ENCODE measurements at regions not wholly inside any gene's neighbourhood (a gene's known extent, or its start where the extent isn't known, plus 50 kb on each side); places are given as distances from the start of the nearest gene placed in this dataset.

DNA sequence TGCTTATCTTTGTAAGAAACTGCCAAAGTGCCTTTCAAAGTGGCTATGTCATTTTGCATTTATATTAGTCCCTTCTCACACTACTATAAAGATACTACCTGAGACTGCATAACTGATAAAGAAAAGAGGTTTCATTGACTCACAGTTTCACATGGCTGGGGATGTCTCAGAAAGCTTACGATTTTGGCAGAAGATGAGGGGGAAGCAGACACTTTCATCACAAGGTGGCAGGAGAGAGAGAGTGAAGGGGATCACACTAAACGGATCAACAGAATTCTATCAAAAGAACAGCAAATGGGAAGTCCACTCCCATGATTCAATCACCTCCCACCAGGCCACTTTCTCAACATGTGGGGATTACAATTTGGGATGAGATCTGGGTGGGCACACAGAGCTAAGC is 1352.0 kb upstream of the B3GALT2 start:
- DNase-seq (ENCODE audit: low read depth in 2 of 2) = no peak

DNA sequence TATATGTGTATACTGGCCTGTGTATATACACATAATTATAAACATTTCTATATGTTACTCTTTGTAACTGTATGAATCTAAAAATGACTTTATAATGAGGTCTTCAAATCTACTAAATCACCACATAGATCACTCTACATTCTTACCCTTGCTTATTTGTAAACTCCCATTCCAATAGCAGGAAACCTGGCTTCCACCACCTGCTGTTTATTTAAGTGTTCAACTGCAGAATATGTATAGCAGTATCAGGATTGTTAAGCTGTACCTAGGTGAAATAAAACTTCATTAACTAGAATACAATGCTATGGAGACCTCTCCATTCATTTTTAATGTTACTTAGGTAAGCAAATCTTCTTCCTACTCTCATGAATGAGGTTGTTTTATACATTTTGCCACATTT is 1351.1 kb upstream of the B3GALT2 start:
- no peak for DNase-seq (ENCODE audit: low read depth in 2 of 2)

DNA sequence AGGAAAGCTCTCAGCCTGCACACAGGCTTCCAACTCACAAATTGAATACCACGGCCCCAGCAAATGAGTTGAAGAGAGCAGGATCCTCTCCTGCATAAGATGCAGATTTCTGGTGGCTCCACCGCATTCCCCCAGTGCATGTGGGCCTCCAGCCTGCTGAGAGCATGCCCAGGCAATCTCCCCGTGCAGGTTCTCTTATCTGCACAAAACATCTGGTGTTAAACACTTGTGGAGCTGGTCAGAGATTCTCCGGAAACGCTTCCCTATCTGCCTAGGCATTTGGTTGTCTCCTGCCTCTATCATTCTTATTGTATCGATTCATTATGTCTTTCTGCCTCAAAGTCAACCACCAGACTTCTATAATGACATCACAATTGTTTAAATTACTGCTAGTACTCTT is 1349.0 kb upstream of the B3GALT2 start:
- DNase-seq (ENCODE audit: low read depth in 2 of 2) = no peak

DNA sequence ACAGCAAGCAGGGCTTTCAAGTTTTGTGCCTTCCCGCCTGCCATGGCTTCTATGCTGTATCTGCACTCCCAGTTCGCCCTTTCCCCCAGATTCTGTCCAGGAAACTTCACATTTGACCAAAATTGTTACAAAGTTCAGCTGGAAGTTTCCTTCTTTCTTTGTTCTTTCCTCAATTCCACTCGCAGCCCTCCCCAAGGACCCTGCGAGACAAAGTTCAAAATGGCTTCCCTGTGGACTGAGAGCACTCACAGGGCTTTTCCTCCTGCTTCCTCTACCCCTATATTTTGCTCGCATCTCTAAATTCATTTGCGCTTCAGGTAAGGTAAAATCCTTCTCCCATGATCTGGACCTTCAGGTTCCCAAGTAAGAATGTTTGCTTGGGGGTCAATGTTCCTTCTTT is 1348.4 kb upstream of the B3GALT2 start:
- DNase-seq (ENCODE audit: low read depth in 2 of 2) = no peak

DNA sequence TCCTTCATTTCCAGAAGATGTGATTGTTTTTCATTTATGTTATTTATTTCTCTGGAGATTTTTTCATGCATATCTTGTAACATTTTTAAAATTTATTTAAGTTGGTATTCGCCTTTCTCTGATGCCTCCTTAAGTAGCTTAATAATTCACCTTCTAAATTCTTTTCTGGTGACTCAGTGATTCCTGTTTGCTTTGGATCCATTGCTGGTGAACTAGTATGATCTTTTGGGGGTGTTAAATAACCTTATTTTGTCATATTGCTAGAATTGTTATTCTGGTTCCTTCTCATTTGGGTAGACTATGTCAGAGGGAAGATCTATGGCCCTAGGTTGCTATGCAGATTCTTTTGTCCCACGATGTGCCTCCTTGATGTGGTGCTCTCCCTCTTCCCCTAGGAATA is 1347.2 kb upstream of the B3GALT2 start:
- no peak for DNase-seq (ENCODE audit: low read depth in 2 of 2)

DNA sequence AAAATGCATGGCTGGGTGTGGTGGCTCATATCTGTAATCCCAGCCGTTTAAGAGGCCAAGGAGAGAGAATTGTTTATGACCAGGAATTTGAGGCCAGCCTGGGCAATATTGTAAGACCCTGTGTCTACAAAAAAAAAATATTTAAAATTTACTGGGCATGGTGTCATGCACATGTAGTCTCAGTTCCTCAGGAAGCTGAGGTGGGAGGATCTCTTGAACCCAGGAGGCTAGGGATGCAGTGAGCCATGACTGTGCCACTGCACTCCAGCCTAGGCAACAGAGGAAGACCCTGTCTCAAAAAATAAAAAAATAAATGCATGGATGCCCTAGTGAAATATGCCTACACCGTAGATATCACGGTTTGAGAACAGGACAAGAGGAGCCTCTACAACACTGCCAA is 1331.2 kb upstream of the B3GALT2 start:
- DNase-seq (ENCODE audit: low read depth in 2 of 2) = no peak

DNA sequence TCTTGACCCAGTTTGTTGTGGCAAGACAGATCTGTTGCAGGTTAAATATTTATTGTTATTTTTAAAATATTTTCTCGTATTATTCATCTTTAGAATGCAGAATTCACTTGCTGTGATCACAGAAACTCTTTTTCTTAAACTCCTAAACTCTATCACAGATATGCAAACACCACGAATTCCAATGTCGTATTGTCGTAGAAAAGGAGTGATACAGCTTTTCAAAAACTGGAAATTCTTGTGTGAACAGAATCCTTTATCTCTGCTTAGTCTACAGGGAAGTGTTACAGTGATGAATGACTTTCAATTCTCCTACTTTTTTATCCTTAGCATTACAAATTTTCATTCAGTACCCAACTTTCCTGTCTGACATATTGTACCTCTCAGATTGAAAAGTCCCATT is 1329.5 kb upstream of the B3GALT2 start:
- no peak for DNase-seq (ENCODE audit: low read depth in 2 of 2)

DNA sequence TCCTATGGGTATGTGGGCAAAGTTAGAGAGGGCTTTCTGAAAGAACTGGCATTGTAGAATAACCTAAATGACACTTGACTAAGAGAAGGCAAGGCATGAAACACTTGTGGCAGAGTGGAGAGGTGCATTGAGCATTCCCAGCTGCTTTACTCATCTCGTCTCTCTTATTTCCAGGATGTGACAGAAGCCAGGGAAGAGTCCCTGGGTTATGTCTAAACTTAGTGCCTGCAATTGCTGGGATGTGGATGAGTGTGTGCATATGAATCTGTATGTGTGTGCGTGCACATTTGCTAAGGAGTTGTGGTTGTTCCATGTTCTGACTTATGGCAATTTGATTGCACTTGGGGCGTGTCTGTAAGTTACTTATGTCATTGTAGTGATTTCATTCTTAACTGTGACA is 1326.5 kb upstream of the B3GALT2 start:
- no peak for DNase-seq (ENCODE audit: low read depth in 2 of 2)

DNA sequence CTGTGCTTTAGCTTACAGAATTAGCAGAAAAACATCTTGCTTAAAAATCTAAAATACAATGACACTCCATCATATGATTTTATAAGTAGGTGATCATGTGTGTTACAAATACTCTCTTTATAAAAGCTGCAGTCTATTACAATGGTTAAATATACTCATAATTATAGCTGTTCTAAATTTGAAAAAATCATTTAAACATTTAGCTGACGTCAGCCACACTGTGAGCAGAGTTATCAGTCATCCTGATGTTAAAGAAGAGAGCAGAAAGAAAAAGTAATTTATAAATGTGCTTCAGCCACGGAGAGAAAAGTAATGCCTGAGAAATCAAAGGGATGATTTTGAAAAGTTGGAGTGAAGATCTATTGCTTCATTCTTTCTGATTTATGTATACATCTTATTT is 1325.9 kb upstream of the B3GALT2 start:
- no peak for DNase-seq (ENCODE audit: low read depth in 2 of 2)

DNA sequence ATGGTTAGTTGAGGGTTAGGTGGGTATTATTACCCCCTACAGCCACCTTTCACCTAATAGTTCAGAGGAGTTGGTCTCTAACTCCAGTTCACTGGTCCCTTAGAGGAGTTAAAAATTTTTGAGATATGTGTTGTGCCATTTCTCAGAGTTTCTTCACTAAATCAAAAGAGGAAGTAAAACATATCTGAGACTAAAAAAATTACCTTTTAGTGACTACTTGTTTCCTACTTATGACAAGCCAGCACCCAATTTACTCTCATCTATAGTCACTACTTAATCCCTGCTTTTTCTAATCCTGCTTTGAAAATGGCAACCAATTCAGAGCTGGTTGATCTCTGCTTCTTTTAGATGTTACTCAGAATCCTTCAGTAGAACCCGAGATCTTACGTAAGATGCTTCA is 1316.8 kb upstream of the B3GALT2 start:
- DNase-seq (ENCODE audit: low read depth in 2 of 2) = no peak

DNA sequence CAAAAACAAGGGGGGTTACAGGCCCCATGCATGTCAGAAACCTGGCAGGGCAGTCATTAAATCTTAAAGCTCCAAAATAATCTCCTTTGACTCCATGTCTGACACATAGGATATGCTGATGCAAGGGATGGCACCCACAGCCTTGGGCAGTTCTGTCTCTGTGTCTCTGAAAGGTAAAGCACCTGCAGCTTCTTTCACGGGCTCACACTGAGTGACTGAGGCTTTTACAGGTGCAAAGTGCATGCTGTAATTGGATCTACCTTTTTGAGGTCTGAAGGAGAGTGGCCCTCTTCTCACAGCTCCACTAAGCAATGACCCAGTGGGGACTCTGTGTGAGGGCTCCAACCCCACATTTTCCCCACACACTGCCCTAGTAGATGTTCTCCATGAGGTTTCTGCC is 1309.0 kb upstream of the B3GALT2 start:
- DNase-seq (ENCODE audit: low read depth in 2 of 2) = no peak

DNA sequence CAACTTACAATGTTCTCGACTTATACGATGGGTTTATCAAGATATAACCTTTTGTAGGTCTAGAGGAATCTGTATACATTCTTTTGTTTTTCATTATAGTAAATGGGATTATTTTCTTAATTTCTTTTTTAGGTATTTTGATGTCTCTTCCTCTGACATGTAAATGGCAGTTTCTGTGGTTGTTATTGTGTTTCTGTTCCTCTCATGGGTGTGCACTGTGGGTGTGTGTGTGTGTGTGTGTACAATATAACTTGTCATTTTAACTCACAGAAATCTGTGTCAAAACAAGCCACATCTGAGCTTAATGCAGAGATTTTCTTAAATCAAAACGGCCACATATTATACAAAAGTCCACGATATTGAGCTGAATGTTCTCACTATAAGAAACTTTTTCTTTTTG is 1300.8 kb upstream of the B3GALT2 start:
- DNase-seq (ENCODE audit: low read depth in 2 of 2) = no peak

DNA sequence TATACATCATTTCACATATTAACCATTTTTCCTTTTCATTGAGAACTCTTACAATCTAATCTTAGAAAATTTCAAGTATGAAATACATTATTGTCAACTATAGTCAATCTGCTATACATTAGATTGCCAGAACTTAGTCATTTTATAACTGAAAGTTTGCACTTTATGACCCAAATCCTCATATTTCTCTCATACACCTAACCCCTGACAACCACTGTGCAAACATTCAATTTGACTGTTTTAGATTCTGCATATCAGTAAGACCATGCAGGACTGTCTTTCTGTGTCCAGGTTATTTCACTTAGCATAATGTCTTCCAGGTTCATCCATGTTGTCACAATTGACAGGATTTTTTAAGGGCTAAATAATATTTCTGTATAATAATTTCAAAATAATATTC is 1299.0 kb upstream of the B3GALT2 start:
- no peak for DNase-seq (ENCODE audit: low read depth in 2 of 2)

DNA sequence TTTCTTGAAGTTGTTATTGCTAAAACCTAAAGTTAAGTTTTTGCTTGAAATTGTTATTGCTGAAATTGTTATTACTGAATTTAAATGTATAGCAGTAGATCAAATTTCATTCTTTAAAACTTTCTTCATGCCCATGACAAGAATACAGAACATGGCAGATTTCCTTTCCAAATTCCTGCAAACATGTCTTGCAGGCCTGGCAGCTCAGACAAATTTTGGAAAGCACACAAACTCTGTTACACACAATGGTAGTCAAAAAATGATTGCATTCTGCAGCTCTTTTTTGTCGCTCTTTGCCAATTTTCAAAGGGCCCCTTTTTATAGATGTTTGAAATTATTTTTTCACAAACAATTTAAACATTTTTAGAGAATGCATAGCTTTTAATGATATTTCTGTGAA is 1292.3 kb upstream of the B3GALT2 start:
- no peak for DNase-seq (ENCODE audit: low read depth in 2 of 2)

DNA sequence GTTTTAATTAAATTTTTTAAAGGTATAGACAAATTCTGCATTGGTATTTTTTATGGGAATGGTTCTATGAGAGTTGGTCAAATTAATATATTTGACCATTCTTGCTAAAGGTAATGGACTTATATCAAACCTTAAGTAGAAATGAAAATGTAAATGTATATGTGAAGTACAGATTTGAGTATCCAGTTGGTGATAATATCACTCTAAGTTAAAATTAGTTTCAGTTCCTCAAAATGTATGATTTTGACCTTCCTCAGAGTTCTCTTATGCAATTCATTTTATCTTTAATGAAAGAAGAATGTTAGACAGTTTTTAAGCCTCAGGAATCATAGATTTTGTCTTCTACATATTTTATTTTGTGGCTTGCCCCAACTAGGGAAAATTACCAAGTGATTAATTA is 1291.5 kb upstream of the B3GALT2 start:
- DNase-seq (ENCODE audit: low read depth in 2 of 2) = no peak

DNA sequence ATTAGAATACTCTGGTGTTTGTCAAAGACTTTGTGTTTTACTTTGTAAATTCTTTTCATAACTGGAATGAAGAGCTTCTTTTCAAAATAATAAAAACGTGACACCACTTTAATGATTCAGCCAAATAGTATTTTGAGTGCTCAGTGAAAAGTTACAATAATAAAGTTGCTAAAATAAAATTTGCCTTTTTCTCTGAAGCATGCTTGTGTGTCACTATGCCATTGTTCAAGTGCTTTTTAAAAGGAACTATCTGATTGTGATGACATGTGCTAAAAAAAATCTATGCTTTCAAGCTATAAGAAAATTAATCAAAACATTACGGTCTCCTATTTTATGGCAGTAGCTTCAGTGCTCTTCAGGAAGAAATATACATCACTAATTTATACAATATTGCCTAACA is 1290.5 kb upstream of the B3GALT2 start:
- DNase-seq (ENCODE audit: low read depth in 2 of 2) = no peak

DNA sequence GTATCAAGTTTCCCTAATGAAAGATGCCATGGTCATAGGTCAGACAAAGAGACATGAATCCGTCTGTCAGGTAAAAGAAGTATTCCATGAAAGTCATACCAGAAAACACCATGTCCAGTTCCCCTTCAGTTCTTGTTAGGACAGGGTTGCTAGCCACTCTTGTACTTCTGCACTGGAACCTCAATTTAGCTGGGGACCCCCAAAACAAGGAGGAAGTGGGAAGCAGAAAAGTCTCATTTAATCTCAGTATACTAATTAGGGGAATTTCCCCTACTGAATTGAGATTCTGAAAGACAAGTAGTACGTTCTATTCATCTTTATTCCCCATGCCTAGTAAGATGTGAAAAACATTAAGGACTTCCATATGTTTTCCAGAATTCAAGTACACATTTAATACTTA is 1289.9 kb upstream of the B3GALT2 start:
- no peak for DNase-seq (ENCODE audit: low read depth in 2 of 2)

DNA sequence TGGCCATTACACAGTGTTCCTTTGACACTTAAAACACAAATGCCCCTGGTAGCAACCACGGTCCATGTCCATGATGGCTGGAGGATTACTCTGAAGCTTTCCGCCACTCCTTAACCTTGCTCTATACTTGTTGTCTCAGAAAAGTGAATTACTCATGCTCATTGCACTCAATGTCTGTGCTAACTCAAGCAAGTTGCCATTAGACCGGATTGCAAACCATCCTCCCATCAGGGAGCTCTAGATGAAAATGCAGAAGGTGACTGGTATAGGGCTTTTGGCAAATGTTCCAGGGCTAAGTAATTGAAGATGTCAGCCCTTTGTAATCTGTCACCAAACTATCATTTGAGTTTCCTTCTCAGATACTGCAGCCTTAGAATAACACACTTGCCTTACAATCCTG is 1288.3 kb upstream of the B3GALT2 start:
- no peak for DNase-seq (ENCODE audit: low read depth in 2 of 2)

DNA sequence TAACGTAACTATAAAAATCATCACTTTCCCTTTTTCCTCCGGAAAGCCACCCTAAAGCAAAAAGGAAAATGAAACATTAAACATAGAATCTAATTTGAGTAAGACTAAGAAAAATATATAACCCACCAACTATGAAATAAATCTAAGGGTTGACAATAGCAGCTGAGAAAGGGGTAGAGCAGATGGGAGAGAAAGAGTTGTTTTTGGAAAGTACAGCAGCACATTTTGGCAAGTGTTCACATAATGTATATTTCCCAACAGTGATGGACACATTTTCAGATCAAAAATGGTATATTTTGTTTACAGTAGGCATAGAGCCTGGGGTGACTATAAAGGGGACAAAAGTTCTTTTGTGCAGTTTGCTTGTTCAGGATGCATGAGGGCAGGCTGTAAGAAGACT is 1287.4 kb upstream of the B3GALT2 start:
- no peak for DNase-seq (ENCODE audit: low read depth in 2 of 2)

DNA sequence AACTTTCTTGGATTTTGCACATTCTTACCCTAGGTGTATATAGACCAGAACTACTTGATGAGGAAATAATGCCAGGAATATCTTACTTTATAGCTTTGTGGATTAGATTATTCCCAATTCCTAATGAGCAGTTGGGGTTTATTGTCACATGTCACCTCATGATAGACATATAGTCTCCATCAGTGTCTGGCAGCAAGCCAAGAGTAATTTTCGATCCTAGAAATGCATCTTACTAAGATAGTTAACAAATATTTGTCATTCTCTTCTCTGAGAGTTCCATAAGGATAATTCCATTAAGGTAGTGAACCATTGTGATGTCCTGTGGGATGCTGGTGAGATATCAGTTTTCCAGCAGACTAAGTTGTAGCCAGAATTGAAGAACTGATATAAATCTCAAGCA is 1282.9 kb upstream of the B3GALT2 start:
- no peak for DNase-seq (ENCODE audit: low read depth in 2 of 2)

DNA sequence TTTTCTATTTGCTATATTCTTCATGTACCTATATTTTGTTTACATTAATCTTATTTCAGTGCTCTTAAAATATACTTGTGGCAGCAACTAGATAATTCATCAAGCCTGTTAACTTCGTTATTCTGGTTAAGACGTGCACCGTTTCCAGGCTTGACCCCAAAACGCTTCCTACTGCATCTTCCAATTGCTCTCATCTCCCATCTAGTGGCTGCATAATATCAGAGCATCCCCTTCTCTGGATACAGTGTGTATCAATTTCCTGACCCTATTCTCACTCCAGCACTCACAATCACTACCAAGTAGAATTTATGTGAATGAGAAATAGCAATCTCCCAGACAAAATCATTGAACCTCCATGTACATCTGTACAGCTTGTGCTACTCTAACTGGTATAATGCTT is 1280.3 kb upstream of the B3GALT2 start:
- DNase-seq (ENCODE audit: low read depth in 2 of 2) = no peak

DNA sequence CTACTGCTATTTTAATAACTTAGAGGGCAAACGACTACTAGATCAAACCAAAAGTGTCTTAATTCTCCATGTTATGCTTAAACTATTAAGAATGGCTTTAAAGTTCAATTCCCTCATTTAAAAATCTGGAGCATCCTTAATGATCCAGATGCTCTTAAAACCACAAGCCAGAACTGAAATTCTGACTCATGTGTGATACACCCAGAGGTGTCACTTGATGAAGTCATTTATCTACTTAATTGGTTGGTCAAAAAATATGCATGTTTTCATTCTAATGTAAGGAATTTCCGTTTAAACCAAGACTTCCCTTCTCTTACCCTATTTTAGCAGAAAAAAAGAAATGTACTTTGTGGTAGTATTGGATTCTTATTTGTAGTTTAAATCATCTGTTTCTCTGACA is 1261.2 kb upstream of the B3GALT2 start:
- no peak for DNase-seq (ENCODE audit: low read depth in 2 of 2)

DNA sequence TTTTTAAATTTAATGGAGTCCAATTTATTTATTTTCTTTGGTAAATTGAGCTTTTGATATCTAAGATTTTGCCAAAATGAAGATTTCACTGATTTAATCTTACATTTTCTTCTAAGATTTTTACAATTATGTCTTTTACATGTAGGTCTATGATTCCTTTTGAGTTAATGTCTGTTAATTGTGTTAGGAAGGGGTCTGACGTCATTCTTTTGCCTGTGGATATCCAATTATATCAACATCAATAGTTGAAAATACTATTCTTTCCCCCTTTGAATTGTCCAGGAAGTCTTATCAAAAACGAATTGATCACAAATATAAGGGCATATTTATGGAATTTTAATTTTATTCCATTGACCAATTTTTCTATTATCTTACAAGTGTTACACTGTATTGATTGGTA is 1258.8 kb upstream of the B3GALT2 start:
- no peak for DNase-seq (ENCODE audit: low read depth in 2 of 2)

DNA sequence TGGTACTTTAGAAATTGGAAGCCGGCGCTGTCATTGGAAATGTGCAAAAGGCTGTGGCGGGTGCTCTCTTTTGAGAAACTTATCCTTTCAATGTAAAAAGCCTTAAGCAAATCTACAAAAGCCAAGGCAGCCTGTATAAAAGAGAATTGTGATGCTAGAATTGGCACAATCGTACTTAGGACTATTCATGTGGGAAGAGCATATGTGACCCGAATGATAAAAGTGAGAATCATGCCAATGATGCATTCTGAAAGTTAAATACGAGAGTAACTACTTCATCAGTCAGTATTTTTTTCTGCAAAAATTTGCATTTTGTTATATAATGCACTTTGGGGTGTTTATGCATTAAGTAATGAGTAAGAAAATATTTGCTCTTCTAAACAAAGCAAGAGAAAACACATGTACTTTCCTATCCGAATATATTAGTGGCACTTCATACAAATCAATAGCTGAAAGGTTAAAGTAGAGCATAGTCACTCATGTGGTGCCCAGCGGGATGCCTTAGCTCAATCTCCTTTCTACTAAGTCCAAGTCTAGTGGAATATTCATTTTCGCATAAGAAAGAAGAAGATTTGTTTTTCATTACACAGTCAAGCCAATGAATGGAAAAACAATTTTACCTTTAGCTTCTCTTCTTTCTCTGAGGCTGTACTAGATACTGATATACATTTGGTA is 1256.6 kb upstream of the B3GALT2 start:
- no peak for DNase-seq (ENCODE audit: low read depth in 2 of 2)

DNA sequence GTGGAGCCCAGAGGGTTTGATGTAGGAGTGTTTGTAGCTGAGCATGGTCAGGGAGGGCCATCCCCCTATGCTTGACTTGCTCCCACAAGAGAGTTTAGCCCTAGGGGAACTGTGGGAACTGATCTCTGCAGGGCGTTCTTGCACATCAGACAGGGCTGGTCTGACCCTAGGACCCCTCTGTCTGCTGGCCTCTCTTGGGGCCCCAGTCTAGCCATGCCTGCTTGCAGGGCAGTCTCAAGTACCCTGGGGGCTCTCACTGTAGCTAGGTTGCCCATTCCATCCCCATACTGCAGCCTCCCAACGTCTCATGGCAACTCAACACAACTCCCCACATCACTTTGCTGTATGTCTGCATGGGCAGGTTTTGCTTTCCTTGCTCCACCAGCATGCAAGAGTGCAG is 1250.7 kb upstream of the B3GALT2 start:
- no peak for DNase-seq (ENCODE audit: low read depth in 2 of 2)
